Ishikawa (cell line): ENCODE measurements at regions not wholly inside any gene's neighbourhood (a gene's known extent, or its start where the extent isn't known, plus 50 kb on each side); places are given as distances from the start of the nearest gene placed in this dataset.

Source experiments
- EP300 ChIP-seq: IDR thresholded peaks from 2 replicates; pipeline ENCODE4 v1.6.1; 2012; ENCODE audit warnings: borderline replicate concordance
- FOXM1 ChIP-seq: IDR thresholded peaks from 2 replicates; pipeline ENCODE4 v1.6.1; 2012; ENCODE audit warnings: low read depth, borderline replicate concordance
- RAD21 ChIP-seq: IDR thresholded peaks from 2 replicates; pipeline ENCODE4 v1.6.1; 2012; ENCODE audit warnings: low read depth
- TAF1 ChIP-seq: IDR thresholded peaks from 2 replicates; pipeline ENCODE4 v1.6.1; 2012; ENCODE audit warnings: low read depth, mild to moderate bottlenecking
- YY1 ChIP-seq: IDR thresholded peaks from 2 replicates; pipeline ENCODE4 v1.6.1; 2012; ENCODE audit warnings: low read depth
- ZBTB7A ChIP-seq: IDR thresholded peaks from 2 replicates; pipeline ENCODE4 v1.6.1; 2012; ENCODE audit warnings: low read depth

DNA sequence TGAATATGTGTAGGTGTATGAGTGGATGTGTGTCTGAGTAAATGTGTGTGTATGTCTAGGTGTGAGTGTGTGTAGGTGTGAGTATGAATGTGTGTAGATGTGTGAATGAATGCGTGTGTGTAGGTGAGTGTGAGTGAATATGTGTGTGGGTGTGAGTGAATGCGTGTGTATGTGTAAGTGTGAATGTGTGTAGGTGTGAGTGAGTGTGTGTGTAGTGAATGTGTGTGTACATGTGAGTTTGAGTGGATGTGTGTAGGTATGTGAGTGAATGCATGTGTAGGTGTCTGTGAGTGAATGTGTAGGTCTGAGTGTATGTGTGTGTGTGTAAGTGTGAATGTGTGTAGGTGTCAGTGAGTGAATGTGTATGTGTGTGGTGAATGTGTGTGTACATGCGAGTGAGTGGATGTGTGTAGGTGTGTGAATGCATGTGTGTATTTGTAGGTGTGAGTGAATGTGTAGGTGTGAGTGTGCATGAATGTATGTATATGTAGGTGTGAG is 201.0 kb upstream of the ZNF536 start:
- TF ChIP-seq ZBTB7A (no peak), TAF1 (no peak), EP300 (no peak), RAD21 (no peak), FOXM1 (no peak), YY1 (no peak)
